Breast epithelium (tissue), 3 donors: ENCODE measurements at regions not wholly inside any gene's neighbourhood (a gene's known extent, or its start where the extent isn't known, plus 50 kb on each side); places are given as distances from the start of the nearest gene placed in this dataset.

Source experiments
- POLR2A ChIP-seq: fragments of 450-650 bp; IDR thresholded peaks from one replicate; pipeline ENCODE4 v1.6.1; 2016; ENCODE audit warnings: antibody characterized with exemption, mild to moderate bottlenecking, moderate library complexity
- POLR2AphosphoS5 ChIP-seq, 3 donors: sonication (generic); formaldehyde crosslinking; IDR thresholded peaks; one replicate each; pipeline ENCODE4 v1.6.1; 2017; ENCODE audit warnings: antibody characterized with exemption in 3 of 3
- TF ChIP-seq, protein P1 (sequence below), 3 donors: fragments of 450-650 bp; IDR thresholded peaks; one replicate each; pipeline ENCODE4 v1.5.1; 2016 to 2017; ENCODE audit warnings: antibody characterized with exemption in 3 of 3, mild to moderate bottlenecking in 3 of 3, moderate library complexity in 3 of 3

DNA sequence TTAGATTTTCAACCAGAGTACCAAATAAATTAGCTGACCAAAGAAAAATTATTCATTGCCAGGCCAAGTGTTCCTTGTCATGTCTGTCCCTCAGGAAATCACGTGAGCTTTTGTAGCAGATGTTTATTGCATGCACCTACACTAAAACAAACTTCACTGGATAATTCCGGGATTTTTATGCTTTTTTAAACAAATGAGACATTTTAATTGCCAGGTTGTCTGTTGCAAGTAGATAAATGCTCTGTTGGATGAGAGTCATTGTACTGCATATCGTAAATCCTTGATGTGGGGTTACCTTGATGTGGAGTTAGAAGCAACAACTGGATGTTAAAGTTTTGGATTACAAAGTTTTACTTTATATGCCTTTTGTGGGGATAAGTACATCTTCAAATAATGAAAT is 1187.7 kb upstream of the PCDH9 start:
- TF ChIP-seq POLR2A (no peak), POLR2AphosphoS5 (IDR thresholded peaks at IDR 0.05) (no peak)
- TF ChIP-seq, protein P1, sequence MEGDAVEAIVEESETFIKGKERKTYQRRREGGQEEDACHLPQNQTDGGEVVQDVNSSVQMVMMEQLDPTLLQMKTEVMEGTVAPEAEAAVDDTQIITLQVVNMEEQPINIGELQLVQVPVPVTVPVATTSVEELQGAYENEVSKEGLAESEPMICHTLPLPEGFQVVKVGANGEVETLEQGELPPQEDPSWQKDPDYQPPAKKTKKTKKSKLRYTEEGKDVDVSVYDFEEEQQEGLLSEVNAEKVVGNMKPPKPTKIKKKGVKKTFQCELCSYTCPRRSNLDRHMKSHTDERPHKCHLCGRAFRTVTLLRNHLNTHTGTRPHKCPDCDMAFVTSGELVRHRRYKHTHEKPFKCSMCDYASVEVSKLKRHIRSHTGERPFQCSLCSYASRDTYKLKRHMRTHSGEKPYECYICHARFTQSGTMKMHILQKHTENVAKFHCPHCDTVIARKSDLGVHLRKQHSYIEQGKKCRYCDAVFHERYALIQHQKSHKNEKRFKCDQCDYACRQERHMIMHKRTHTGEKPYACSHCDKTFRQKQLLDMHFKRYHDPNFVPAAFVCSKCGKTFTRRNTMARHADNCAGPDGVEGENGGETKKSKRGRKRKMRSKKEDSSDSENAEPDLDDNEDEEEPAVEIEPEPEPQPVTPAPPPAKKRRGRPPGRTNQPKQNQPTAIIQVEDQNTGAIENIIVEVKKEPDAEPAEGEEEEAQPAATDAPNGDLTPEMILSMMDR (IDR thresholded peaks at IDR 0.05), result no peak
